Esophagus muscularis mucosa (tissue), 4 donors: ENCODE measurements at regions not wholly inside any gene's neighbourhood (a gene's known extent, or its start where the extent isn't known, plus 50 kb on each side); places are given as distances from the start of the nearest gene placed in this dataset.

ENCODE experiments used
- DNase-seq: peaks from one replicate; pipeline ENCODE4 v3.0.0-alpha.2; 2017; ENCODE audit errors: extremely low spot score
- H3K27ac ChIP-seq, 4 donors: fragments of 200-600 bp; sonication (generic); replicated peaks in 1 of 4; 1 replicate in 3 of 4; 2 replicates in 1 of 4; pipeline ENCODE4 v1.5.1; 2016 to 2019; ENCODE audit warnings: mild to moderate bottlenecking in 1 of 4
- H3K27me3 ChIP-seq, 4 donors: fragments of 200-600 bp; sonication (generic); one replicate each; pipeline versions ENCODE4 v1.5.1 to v1.6.0; 2016 to 2019
- H3K36me3 ChIP-seq, 4 donors: fragments of 200-600 bp; sonication (generic); one replicate each; pipeline ENCODE4 v1.5.1; 2016 to 2019
- H3K4me1 ChIP-seq, 4 donors: fragments of 200-600 bp; sonication (generic); one replicate each; pipeline ENCODE4 v1.5.1; 2016 to 2019
- H3K4me3 ChIP-seq, 4 donors: fragments of 200-600 bp; sonication (generic); 1 replicate in 2 of 4; 2 replicates in 2 of 4; pipeline ENCODE4 v1.5.1; 2016 to 2019; ENCODE audit warnings: mild to moderate bottlenecking in 4 of 4, moderate library complexity in 1 of 4
- H3K9me3 ChIP-seq, 4 donors: fragments of 200-600 bp; sonication (generic); 1 replicate in 3 of 4; 2 replicates in 1 of 4; pipeline ENCODE4 v1.5.1; 2016 to 2019
- CTCF ChIP-seq, 3 experiments: fragments of 200-600 bp in 2 of 3; fragments of 450-650 bp in 1 of 3; sonication (generic) in 2 of 3; IDR thresholded peaks; one replicate each; pipeline ENCODE4 v1.5.1; 2017 to 2019; ENCODE audit warnings: antibody characterized with exemption in 3 of 3, mild to moderate bottlenecking in 2 of 3, moderate library complexity in 1 of 3
- EP300 ChIP-seq: sonication (generic); formaldehyde crosslinking; IDR thresholded peaks from one replicate; pipeline ENCODE4 v1.6.1; 2017; ENCODE audit warnings: antibody characterized with exemption
- POLR2A ChIP-seq: fragments of 450-650 bp; IDR thresholded peaks from one replicate; pipeline ENCODE4 v1.6.1; 2017; ENCODE audit warnings: antibody characterized with exemption, moderate library complexity, mild to moderate bottlenecking, low read depth
- POLR2AphosphoS5 ChIP-seq, 2 donors: sonication (generic); formaldehyde crosslinking; IDR thresholded peaks; one replicate each; pipeline ENCODE4 v1.6.1; 2017; ENCODE audit warnings: antibody characterized with exemption in 2 of 2
- WGBS: methylation state at CpG from one replicate; pipeline ENCODE4 v1.1.5; 2018; 5-methylcytosine and 5-hydroxymethylcytosine counted together
- intact Hi-C: fragments of 100-400 bp; cut with DNase I; formaldehyde crosslinking; loops from one replicate; pipeline ENCODE4 v1.15.1; 2023

GRCh38 chr7:46507560-46507959 lies 586.5 kb upstream of the IGFBP3 start:
- H3K27me3 ChIP-seq = no peaks in the 10 kb centered on the region
- 96% methylated on average over 4 of the region's 4 CpGs for WGBS
- DNase-seq = no peak

GRCh38 chr7:46494441-46494840 lies 573.4 kb upstream of the IGFBP3 start:
- Histone ChIP-seq H3K4me1 (no peaks in the 10 kb centered on the region), H3K27me3 (no peaks in the 10 kb centered on the region), H3K4me3 (no peak overlapping the region), H3K9me3 (peaks cover 0 to 9% (median 2%) of the 10 kb centered on the region in 4 donors), H3K36me3 (no peaks in the 10 kb centered on the region), H3K27ac (no peak overlapping the region)
- DNase-seq = no peak
- TF ChIP-seq POLR2A (no peak), EP300 (no peak), CTCF (IDR thresholded peaks at IDR 0.05) (no peak), POLR2AphosphoS5 (IDR thresholded peaks at IDR 0.05) (no peak)
- intact Hi-C loops = no loop called here
- 84% methylated on average over 3 of the region's 3 CpGs for WGBS

More at GRCh38 chr7:46507560-46507959, 586.5 kb upstream of the IGFBP3 start:
- intact Hi-C loops = no loop called here
- Histone ChIP-seq H3K36me3 (no peaks in the 10 kb centered on the region), H3K4me3 (no peak overlapping the region), H3K27ac (no peak overlapping the region), H3K4me1 (no peaks in the 10 kb centered on the region), H3K9me3 (peaks cover 0 to 32% (median 10%) of the 10 kb centered on the region in 4 donors)
- TF ChIP-seq POLR2AphosphoS5 (IDR thresholded peaks at IDR 0.05) (no peak), EP300 (no peak), POLR2A (no peak), CTCF (IDR thresholded peaks at IDR 0.05) (no peak)

DNA sequence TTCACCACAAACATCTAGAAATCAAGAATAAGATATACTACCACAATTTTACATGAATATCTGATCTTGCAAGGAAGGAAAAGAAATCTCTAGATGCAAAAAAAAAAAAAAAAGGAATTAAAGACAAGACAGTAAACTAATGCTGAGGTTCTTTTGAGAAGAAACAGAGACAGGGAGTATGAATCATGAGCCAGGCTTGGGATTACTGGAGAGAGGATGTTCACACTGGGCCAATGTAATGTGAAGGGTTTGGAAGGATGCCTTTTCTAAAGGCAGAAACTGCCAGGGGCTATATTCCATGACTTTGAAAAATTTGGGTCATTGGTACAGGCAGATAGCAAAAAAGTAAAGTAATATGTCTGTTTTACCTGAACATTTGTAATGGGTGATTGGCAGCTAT lies 573.0 kb upstream of the IGFBP3 start:
- intact Hi-C loops = no loop called here
- Histone ChIP-seq H3K27ac (no peak overlapping the region), H3K36me3 (no peaks in the 10 kb centered on the region), H3K4me1 (no peaks in the 10 kb centered on the region), H3K27me3 (no peaks in the 10 kb centered on the region), H3K4me3 (no peak overlapping the region), H3K9me3 (peaks cover 0 to 5% (median 2%) of the 10 kb centered on the region in 4 donors)
- no peak for TF ChIP-seq POLR2AphosphoS5 (IDR thresholded peaks at IDR 0.05)
- TF ChIP-seq EP300 = no peak
- no peak for TF ChIP-seq CTCF (IDR thresholded peaks at IDR 0.05)
- no peak for TF ChIP-seq POLR2A
- DNase-seq = no peak

DNA sequence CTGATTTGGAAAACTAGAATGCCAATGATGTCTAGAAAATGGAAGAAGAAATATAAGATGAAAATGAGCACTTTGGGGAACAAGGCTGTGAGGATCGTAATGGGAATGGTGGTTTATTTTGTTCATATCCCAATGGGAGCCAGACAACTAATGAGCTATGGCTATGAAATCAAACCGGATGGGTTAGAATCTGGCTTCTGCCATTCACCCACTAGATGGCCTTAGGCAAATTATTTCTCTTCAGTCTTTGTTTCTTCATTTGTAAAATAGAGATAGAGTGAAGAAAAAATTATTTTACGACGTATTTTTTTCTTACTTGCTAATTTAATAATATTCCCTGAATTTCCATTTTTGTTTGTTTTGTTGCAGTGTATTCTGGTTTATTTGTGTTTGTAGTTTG lies 572.1 kb upstream of the IGFBP3 start:
- 92% methylated on average over 4 of the region's 4 CpGs for WGBS
- Histone ChIP-seq H3K27me3 (no peaks in the 10 kb centered on the region), H3K9me3 (no peaks in the 10 kb centered on the region), H3K36me3 (no peaks in the 10 kb centered on the region), H3K4me3 (no peak overlapping the region), H3K4me1 (peaks cover 0 to 7% (median 0%) of the 10 kb centered on the region in 4 donors), H3K27ac (no peak overlapping the region)
- intact Hi-C loops = no loop called here
- TF ChIP-seq CTCF (IDR thresholded peaks at IDR 0.05) (no peak), EP300 (no peak), POLR2A (no peak), POLR2AphosphoS5 (IDR thresholded peaks at IDR 0.05) (no peak)
- no peak for DNase-seq

DNA sequence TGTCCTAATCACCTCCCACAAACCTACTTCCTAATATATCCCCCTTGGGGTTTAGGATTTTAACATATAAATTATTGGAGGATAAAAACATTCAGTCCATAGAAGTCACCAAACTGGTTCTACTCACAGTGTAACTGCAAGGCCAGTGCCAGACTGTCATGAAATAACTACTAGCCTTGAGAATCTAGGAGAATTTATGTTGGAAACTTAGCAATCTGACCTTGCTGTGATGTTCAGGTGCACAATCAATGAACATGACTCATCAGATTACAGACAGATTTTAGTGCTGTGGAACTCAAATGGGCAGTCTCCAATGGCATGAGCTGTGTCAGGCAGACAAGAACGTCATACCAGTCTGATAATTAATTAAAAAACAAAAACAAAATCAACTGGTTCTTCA lies 571.4 kb upstream of the IGFBP3 start:
- Histone ChIP-seq H3K4me3 (no peak overlapping the region), H3K9me3 (no peaks in the 10 kb centered on the region), H3K27ac (no peak overlapping the region), H3K36me3 (no peaks in the 10 kb centered on the region), H3K27me3 (no peaks in the 10 kb centered on the region), H3K4me1 (peaks cover 0 to 7% (median 0%) of the 10 kb centered on the region in 4 donors)
- DNase-seq = no peak
- intact Hi-C loops = no loop called here
- WGBS = 95% methylated on average over 1 of the region's 1 CpG
- no peak for TF ChIP-seq POLR2A
- no peak for TF ChIP-seq CTCF (IDR thresholded peaks at IDR 0.05)
- TF ChIP-seq POLR2AphosphoS5 (IDR thresholded peaks at IDR 0.05) = no peak
- no peak for TF ChIP-seq EP300
